K562 (cell line): ENCODE measurements at regions not wholly inside any gene's neighbourhood (a gene's known extent, or its start where the extent isn't known, plus 50 kb on each side); places are given as distances from the start of the nearest gene placed in this dataset.

Experiments used
- ATF7 ChIP-seq: fragments of 450-650 bp; IDR thresholded peaks from 2 replicates; pipeline ENCODE4 v1.7.1; 2014; ENCODE audit warnings: mild to moderate bottlenecking, moderate library complexity
- ELF4 ChIP-seq: fragments of 450-650 bp; formaldehyde crosslinking; IDR thresholded peaks from 2 replicates; pipeline ENCODE4 v1.4.0; 2022; ENCODE audit warnings: missing genetic modification characterization
- GABPB1 ChIP-seq: sonication (generic); formaldehyde crosslinking; IDR thresholded peaks from 2 replicates; pipeline ENCODE4 v1.8.0; 2022; ENCODE audit warnings: mild to moderate bottlenecking, missing genetic modification reagents
- NFIC ChIP-seq: fragments of 450-650 bp; IDR thresholded peaks from 2 replicates; pipeline ENCODE4 v1.6.1; 2017; ENCODE audit warnings: mild to moderate bottlenecking, inconsistent platforms
- OTX1 ChIP-seq: fragments of 450-650 bp; formaldehyde crosslinking; IDR thresholded peaks from 2 replicates; pipeline ENCODE4 v1.4.0; 2022; ENCODE audit warnings: mild to moderate bottlenecking
- POLR2A ChIP-seq: fragments of 450-650 bp; conservative IDR thresholded peaks from 2 replicates; pipeline ENCODE4 v1.6.1; 2016
- RAD21 ChIP-seq, 2 experiments: fragments of 250-450 bp in 1 of 2; fragments of 450-650 bp in 1 of 2; sonication (Bioruptor Pico) in 1 of 2; formaldehyde crosslinking in 1 of 2; IDR thresholded peaks in 1 of 2; conservative IDR thresholded peaks in 1 of 2; 2 replicates each; pipeline versions ENCODE4 v1.4.0 to v1.8.0; 2020 to 2022; ENCODE audit warnings: mild to moderate bottlenecking in 2 of 2, moderate library complexity in 1 of 2
- STAT5B ChIP-seq: fragments of 250-450 bp; sonication (Bioruptor Pico); IDR thresholded peaks from 2 replicates; pipeline ENCODE4 v1.8.0; 2021; ENCODE audit warnings: mild to moderate bottlenecking, inconsistent platforms
- USF2 ChIP-seq: sonication (generic); formaldehyde crosslinking; IDR thresholded peaks from 2 replicates; pipeline ENCODE4 v1.5.0; 2020; ENCODE audit warnings: missing genetic modification reagents
- ZNF232 ChIP-seq: sonication (generic); formaldehyde crosslinking; IDR thresholded peaks from 2 replicates; pipeline ENCODE4 v1.8.0; 2022; ENCODE audit warnings: mild to moderate bottlenecking, missing genetic modification reagents
- ZNF780A ChIP-seq: fragments of 250-450 bp; sonication (Bioruptor Pico); IDR thresholded peaks from 2 replicates; pipeline ENCODE4 v1.5.0; 2021; ENCODE audit warnings: mild to moderate bottlenecking
- TF ChIP-seq, protein P1 (sequence below), 3 experiments: IDR thresholded peaks in 2 of 3; conservative IDR thresholded peaks in 1 of 3; 2 replicates each; pipeline ENCODE4 v1.5.1; 2011 to 2012; ENCODE audit warnings: low read length in 3 of 3, mild to moderate bottlenecking in 3 of 3, control low read depth in 2 of 3, improper control_type of control experiment in 1 of 3, inconsistent platforms in 1 of 3, low read depth in 1 of 3, mixed read lengths in 1 of 3, moderate library complexity in 1 of 3; ENCODE audit not compliant: insufficient read depth in 2 of 3

- TF ChIP-seq ATF7 (no peak), NFIC (no peak), POLR2A (no peak), ELF4 (CRISPR knock-in tag) (no peak), OTX1 (CRISPR knock-in tag) (no peak), STAT5B (CRISPR knock-in tag) (no peak), RAD21 (CRISPR knock-in tag; conservative IDR thresholded peaks at IDR 0.05 in 1 of 2, IDR thresholded peaks at IDR 0.05 in 1 of 2) (no peak), ZNF232 (CRISPR knock-in tag) (no peak), ZNF780A (CRISPR knock-in tag) (no peak), GABPB1 (CRISPR knock-in tag) (no peak), USF2 (CRISPR knock-in tag) (no peak)
- TF ChIP-seq, protein P1, sequence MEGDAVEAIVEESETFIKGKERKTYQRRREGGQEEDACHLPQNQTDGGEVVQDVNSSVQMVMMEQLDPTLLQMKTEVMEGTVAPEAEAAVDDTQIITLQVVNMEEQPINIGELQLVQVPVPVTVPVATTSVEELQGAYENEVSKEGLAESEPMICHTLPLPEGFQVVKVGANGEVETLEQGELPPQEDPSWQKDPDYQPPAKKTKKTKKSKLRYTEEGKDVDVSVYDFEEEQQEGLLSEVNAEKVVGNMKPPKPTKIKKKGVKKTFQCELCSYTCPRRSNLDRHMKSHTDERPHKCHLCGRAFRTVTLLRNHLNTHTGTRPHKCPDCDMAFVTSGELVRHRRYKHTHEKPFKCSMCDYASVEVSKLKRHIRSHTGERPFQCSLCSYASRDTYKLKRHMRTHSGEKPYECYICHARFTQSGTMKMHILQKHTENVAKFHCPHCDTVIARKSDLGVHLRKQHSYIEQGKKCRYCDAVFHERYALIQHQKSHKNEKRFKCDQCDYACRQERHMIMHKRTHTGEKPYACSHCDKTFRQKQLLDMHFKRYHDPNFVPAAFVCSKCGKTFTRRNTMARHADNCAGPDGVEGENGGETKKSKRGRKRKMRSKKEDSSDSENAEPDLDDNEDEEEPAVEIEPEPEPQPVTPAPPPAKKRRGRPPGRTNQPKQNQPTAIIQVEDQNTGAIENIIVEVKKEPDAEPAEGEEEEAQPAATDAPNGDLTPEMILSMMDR (IDR thresholded peaks at IDR 0.05 in 2 of 3, conservative IDR thresholded peaks at IDR 0.05 in 1 of 3; ENCODE audit: insufficient read depth in 2 of 3, low read depth in 1 of 3, low read length in 3 of 3) = no peak
Measured at GRCh38 chr3:194058753-194059152, 77.2 kb upstream of the HES1 start.
